ENCODE measurements at regions not wholly inside any gene's neighbourhood (a gene's known extent, or its start where the extent isn't known, plus 50 kb on each side); places are given as distances from the start of the nearest gene placed in this dataset.

DNA sequence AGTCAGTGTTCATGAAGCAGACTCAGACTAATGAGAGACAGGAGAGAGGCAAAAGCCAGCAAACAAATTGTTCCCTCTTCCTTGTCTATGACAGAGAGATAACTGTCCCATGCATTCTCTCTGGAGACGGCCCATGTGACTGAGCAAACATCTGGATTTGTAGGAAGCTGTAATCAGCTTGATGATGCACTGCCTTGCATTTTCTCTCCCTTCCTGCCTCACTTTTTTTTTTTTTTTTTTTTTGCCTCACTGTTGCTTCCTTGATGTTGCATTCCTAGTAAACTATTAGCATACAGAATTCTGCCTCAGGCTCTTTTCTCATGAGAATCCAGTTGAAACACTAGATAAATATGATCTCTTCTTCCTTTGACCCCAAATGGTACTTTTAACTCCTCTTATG, 134.5 kb downstream of the HHIPL2 start:
- TF ChIP-seq, protein P1, sequence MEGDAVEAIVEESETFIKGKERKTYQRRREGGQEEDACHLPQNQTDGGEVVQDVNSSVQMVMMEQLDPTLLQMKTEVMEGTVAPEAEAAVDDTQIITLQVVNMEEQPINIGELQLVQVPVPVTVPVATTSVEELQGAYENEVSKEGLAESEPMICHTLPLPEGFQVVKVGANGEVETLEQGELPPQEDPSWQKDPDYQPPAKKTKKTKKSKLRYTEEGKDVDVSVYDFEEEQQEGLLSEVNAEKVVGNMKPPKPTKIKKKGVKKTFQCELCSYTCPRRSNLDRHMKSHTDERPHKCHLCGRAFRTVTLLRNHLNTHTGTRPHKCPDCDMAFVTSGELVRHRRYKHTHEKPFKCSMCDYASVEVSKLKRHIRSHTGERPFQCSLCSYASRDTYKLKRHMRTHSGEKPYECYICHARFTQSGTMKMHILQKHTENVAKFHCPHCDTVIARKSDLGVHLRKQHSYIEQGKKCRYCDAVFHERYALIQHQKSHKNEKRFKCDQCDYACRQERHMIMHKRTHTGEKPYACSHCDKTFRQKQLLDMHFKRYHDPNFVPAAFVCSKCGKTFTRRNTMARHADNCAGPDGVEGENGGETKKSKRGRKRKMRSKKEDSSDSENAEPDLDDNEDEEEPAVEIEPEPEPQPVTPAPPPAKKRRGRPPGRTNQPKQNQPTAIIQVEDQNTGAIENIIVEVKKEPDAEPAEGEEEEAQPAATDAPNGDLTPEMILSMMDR (IDR thresholded peaks at IDR 0.05 in 4 of 5, conservative IDR thresholded peaks at IDR 0.05 in 1 of 5) = no peak
- no peak for TF ChIP-seq POLR2A (IDR thresholded peaks at IDR 0.05)
